Anterior cingulate cortex (tissue), 58 donors: ENCODE measurements at regions not wholly inside any gene's neighbourhood (a gene's known extent, or its start where the extent isn't known, plus 50 kb on each side); places are given as distances from the start of the nearest gene placed in this dataset.

Experiments used
- DNase-seq, 58 donors: peaks; one replicate each; lab custom pipeline; 2025; lab: John Stamatoyannopoulos, UW

GRCh38 chr2:111695441-111696007 is 188.5 kb downstream of the ANAPC1 start:
- DNase-seq: no peak

GRCh38 chr2:111696226-111696625 is 187.8 kb downstream of the ANAPC1 start:
- no peak for DNase-seq

- DNase-seq: no peak
Measured at GRCh38 chr2:111697560-111697959, 186.4 kb downstream of the ANAPC1 start.

- DNase-seq: no peak
Measured at GRCh38 chr2:111698089-111698488, 185.9 kb downstream of the ANAPC1 start.

GRCh38 chr2:111698743-111699554 is 185.0 kb downstream of the ANAPC1 start:
- peak in 31 of 58 donors; percentile 5 to 60 (median 38) for DNase-seq

GRCh38 chr2:111701266-111701665 is 182.7 kb downstream of the ANAPC1 start:
- DNase-seq: no peak

GRCh38 chr2:111701798-111702118 is 182.2 kb downstream of the ANAPC1 start:
- DNase-seq: no peak

- DNase-seq: peak in 3 of 58 donors; percentile 6 to 21 (median 12)
Measured at GRCh38 chr2:111702119-111702803, 181.7 kb downstream of the ANAPC1 start.

GRCh38 chr2:111702804-111703196 is 181.2 kb downstream of the ANAPC1 start:
- no peak for DNase-seq

- DNase-seq: no peak
Measured at GRCh38 chr2:111703759-111704158, 180.2 kb downstream of the ANAPC1 start.

GRCh38 chr2:111704246-111704645 is 179.7 kb downstream of the ANAPC1 start:
- DNase-seq: no peak

GRCh38 chr2:111705239-111705638 is 178.8 kb downstream of the ANAPC1 start:
- no peak for DNase-seq

- DNase-seq: no peak
Measured at GRCh38 chr2:111705711-111706336, 178.2 kb downstream of the ANAPC1 start.

- no peak for DNase-seq
Measured at GRCh38 chr2:111706481-111707001, 177.5 kb downstream of the ANAPC1 start.

- DNase-seq: no peak
Measured at GRCh38 chr2:111707700-111708099, 176.3 kb downstream of the ANAPC1 start.

- DNase-seq: no peak
Measured at GRCh38 chr2:111708476-111709180, 175.4 kb downstream of the ANAPC1 start.

- no peak for DNase-seq
Measured at GRCh38 chr2:111709321-111709720, 174.7 kb downstream of the ANAPC1 start.

- DNase-seq: no peak
Measured at GRCh38 chr2:111710085-111710484, 173.9 kb downstream of the ANAPC1 start.

- no peak for DNase-seq
Measured at GRCh38 chr2:111710613-111711012, 173.4 kb downstream of the ANAPC1 start.

- DNase-seq: no peak
Measured at GRCh38 chr2:111711270-111711669, 172.7 kb downstream of the ANAPC1 start.
